NCI-H82 (cell line): ENCODE measurements at regions not wholly inside any gene's neighbourhood (a gene's known extent, or its start where the extent isn't known, plus 50 kb on each side); places are given as distances from the start of the nearest gene placed in this dataset.

Experiments used
- DNase-seq: peaks from one replicate; lab custom pipeline; 2025; lab: John Stamatoyannopoulos, UW

GRCh38 chr11:16440136-16440535 lies 83.8 kb upstream of the SOX6 start:
- DNase-seq: no peak

GRCh38 chr11:16434036-16434435 lies 77.7 kb upstream of the SOX6 start:
- no peak for DNase-seq

DNA sequence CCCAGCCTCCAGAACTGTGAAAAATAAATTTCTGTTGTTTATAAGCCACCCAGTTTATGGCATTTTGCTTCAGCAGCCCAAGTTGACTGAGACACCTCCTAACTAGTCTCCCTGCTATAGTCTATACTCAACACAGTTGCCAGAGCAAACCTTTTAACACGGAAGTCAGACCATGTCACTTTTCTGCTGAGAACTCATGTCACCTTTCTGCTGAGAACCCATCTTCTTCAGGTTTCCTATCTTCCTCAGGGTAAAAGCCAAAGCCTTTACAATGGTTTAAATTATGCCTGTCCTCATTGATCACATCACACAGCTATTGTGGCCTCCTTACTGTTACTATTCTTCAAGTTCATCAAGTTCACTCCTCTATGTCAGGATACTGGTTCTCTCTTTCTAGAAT lies 74.3 kb upstream of the SOX6 start:
- DNase-seq: no peak

DNA sequence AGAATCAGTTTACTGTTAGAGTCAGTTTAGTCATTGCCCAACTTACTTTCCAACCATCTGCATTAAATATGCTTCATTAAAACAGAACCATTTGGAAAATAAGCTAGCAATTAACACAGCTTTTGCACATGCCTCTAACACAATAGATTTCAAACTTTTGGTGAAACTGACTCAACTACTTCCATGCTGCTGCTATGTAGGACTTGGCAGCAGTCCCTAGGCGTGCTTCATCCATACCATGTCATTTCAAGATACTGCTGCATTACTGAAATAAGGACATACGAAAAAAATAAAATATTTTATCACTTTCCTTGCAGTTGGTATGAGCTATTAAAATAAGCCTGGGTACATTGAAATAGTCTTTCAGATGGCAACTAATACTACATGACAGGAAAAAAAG lies 65.5 kb upstream of the SOX6 start:
- DNase-seq: no peak

DNA sequence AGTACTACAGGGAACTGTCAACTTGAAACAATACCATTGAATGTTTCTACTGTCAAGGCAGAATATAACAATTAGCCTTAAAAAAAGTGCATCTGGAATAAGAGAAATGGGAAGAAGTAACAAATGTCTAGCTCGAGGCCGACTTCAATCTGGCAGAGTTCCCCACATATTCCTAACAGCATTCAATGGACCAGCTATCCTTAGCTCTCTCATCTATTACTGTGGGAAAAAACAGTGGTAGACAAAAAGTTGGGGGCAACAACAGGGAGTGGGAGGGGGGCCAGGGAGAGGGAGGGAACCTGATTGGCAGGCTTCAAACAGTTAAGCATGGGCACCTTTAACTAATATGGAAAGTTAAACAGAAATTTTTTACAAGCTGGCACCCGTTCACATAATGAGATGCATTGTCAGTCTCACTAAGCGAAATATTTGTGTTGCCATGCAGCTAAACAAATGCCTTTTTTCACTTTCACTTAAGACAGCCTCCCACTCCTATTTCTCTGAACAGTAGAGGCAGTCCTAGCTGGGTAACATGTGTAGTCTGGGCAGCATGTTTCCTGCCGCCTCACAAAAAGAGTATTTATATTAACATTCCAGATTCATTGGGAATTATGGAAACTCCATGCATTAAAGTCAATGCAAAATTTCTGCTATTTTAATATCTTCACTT lies 62.2 kb upstream of the SOX6 start:
- no peak for DNase-seq

GRCh38 chr11:16412525-16413172 lies 56.3 kb upstream of the SOX6 start:
- no peak for DNase-seq

- no peak for DNase-seq
Observed at GRCh38 chr11:16410479-16410878, 54.1 kb upstream of the SOX6 start.

DNA sequence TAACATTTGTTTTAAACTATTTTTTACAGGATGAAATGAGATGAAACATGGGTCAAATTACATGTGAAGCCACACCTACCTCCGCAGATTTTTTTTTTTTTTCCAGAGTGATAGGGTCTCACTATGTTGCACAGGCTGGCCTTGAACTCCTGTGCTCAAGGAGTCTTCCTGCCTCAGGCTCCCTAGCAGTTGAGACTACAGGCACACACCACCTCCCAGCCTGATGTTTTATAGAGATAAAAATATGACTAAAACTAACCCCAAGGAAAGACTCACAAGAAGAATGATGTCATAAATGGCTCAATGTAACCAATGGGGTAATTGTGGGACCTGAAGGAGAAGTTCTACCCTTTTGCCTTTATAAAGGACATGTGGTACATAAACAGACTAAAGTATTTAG lies 52.3 kb upstream of the SOX6 start:
- DNase-seq: no peak

DNA sequence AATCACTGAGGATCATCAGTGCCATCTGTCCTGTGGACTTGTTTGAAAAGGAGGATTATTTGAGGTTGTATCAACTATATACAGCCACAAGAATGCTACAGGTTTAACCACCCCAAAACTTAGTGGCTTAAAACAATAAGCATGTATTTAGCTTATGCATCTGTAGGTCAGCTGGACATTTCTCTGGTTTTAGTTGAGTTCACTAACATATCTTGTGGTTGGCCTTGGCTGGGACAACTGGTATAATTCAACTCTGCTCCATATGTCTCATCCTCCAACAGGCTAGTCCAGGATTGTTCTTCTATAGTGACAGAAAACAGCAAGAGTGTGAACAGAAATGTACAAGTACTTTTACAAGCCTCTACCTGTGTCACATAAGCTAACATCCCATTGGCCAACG lies 49.9 kb upstream of the SOX6 start:
- DNase-seq: no peak
